Skeletal muscle cell (primary cell): ENCODE measurements at regions not wholly inside any gene's neighbourhood (a gene's known extent, or its start where the extent isn't known, plus 50 kb on each side); places are given as distances from the start of the nearest gene placed in this dataset.

Experiments used
- DNase-seq: peaks from one replicate; pipeline ENCODE4 v3.0.0-alpha.2; 2010; ENCODE audit warnings: low read depth
- H3K4me3 ChIP-seq: 2 replicates; pipeline ENCODE4 v1.5.1; 2011; ENCODE audit warnings: low read depth, mild to moderate bottlenecking, control low read depth, low read length, moderate library complexity

DNA sequence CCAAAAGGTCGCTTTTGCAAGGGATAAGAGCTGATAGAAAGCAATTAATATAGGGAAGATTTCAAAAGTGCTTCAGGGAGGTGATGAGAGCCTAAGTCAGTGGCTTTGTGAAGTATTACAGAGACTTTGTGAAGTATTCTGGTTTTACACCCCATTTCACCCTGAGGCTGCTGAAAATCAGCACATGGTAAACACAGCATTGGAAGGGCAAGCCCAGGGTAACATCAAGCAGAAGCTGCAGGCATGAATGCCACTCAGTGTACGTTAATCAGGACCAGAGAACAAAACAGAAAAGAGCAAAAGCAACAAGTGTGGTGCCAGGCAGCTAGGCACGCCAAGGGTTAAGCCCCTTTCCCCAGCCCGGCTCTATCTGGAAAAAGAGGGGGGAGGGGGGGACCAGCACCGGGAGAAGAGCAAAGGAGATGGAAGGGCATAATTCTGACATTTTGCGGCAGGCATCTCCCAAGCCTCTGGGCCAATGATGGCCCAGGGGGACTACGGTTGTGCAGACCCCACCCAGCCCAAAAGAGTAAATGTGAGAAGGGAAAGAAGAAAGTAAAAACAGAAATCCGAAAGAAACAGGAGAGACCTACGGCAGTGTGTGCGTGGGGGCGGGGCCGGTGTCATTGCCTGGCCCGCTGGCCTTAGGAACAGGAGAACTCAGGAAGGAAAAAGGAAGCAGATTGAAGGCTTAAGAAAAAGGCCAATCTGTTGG, 58.9 kb downstream of the DHRS2 start:
- H3K4me3 ChIP-seq, result peak overlapping the region; percentile 18
- DNase-seq, result no peak

DNA sequence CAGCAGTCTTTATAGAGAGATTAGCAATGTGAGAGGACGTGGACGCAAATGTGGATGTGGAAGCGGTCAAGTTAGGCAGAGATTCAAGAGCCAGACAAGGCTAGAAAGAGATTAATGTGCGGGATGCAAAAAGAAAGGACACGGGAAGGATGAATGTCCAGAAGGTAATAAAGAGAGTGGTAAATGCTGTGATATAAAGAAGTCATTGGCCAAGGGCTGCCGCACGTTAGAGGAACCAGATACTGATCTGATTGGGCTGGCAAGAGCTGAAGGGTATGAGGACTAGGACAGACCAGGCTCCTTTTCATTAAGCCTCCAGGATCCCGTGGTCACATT, 59.5 kb downstream of the DHRS2 start:
- no peak overlapping the region for H3K4me3 ChIP-seq

DNA sequence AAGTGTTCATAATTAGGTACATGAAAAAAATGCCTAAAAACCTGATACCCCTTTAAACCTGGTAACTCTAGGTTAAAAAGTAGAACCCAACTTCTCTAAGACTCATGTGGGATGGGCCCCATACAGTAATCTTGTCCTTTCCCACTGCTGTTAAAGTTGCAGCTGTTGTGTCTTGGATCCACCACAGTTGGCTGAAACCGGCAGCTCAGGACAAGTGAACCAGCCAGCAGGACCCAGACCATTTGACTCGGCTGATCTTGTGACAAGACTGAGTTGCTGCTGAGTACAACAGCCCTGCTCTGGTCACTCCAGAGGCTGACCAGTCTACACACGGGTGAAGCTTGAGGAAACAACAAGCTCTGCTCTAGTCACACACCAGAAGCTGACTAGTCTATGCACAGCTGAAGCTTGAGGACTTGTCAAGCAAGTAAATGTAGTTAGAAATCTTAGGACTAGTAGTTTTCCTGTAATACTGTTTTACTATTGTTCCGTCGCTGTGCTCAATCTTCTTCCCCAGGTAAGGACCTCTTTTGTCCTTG, 60.6 kb downstream of the DHRS2 start:
- H3K4me3 ChIP-seq, result no peak overlapping the region
- no peak for DNase-seq

More for the DNA sequence above, 59.5 kb downstream of the DHRS2 start:
- DNase-seq, result no peak

DNA sequence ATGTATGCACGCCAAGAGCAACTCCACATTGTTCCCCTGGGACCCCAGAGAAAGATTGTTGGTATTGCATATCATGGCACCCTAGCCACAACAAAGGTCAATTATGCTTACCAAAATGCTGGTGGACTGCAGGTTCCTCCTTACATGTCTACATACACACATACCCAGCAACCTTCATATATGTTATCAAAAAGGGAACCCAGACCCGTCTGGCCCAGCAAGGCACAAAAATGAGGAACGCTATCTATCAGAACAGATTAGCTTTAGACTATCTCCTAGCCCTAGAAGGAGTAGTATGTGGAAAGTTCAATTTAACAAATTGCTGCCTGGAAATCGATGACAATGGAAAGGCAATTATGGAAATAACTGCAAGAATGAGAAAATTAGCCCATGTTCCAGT, 61.5 kb downstream of the DHRS2 start:
- DNase-seq, result no peak
- H3K4me3 ChIP-seq, result no peak overlapping the region

DNA sequence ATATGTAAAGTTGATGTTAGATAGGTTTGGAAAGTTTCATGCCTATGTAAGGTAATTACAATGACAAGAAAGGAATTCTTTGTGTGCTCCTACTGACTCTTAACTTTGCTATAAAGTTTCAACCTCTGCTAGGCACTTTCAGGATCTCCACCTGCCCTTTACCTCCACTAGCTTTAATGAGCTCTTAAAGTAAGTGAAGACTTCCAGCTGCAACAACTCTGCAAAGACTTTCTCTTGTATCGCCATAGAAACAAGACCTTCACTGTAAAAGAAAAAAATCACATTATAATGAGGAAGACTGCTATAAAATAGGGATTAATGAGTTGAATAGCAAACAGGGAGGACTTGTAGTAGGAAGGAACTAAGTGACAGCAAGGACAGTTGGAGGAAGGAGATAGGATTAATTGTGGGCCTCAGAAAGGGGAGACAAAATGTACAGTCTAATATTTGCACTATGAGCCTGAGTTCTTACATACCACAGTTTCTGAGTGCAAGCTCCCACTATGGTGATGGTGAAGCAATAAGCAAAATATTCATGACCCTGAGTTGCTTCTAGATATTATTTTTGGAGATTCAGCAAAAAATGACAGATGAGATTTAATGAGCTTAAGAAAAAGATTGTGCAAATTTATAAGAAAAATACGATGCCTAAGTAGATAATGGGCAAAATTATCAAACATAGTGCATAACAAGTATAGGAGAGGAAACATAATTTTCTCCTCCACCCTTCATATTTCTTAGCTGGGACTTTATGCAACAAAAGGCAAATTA, 66.7 kb downstream of the DHRS2 start:
- no peak for DNase-seq
- H3K4me3 ChIP-seq, result no peak overlapping the region

DNA sequence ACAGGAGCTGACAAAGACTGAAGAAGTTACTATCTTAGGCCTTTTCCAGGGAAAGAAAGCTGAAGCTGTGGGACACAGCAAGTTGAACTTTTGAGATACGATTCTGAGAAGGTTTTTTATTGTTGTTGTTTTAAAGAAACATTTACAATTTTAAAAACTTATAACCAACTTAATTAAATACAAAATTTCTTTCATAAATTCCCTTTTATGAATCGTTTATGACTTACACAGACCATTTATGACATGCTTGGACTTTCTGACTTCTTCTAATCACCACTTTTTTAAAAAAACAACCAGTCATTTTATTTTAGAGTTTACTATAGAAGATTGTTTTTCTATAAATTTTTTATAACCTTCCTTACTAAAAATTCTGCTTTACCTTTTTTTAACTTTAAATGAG, 68.7 kb downstream of the DHRS2 start:
- no peak overlapping the region for H3K4me3 ChIP-seq
- no peak for DNase-seq

DNA sequence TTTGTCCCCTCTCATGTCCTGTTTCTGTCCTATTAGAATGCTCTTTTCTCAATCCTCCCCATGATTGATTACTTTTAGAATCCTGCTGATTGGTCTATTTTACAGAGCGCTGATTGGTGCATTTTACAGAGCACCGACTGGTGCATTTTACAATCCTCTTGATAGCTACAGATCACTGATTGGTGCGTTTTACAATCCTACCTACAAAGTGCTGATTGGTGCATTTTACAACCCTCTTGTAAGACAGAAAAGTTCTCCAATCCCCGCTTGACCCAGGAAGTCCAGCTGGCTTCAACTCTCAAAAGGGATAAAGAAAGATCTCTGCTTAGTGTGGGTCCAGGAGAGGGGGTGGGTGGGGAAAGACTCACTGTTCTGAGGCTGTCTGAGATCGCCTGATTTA, 71.3 kb downstream of the DHRS2 start:
- H3K4me3 ChIP-seq, result no peak overlapping the region
- DNase-seq, result no peak

DNA sequence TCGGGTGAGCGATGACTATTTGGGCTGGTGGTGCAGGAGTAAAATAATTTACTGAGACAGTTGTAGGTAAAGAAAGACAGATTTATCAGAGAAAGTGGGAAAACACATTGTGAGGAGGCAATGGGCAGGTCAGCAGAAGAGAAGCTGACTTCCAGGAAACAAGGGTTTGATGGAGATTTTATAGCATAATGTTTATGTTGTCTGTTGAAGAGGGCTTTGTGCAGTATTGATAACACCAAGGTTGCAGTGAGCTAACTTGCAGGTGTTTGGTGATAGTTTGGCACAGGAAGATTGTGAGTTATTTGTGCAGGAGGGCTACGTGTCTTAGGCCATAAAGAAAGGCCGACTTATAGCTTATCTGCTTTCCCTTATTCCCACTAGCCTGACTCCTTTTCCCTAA, 72.2 kb downstream of the DHRS2 start:
- no peak overlapping the region for H3K4me3 ChIP-seq
- no peak for DNase-seq

DNA sequence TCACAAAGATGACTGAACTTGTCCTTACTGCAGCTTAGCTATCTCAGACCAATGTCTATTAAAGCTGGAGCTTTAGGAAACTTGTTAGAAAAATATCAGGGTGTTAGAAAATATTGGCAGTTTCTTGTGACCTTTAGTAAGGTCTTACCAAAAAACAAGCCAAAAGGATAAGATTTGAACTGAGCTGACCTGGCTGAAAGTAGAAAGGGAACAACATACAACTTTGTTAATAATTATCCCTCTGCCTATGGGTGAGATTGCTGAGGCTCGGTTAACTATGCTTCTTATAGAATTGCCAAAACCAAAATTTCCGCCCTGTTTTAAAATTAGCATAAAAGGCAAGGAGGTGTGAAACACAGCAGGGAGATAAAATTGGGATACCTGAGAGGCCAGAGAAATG, 73.8 kb downstream of the DHRS2 start:
- no peak overlapping the region for H3K4me3 ChIP-seq

DNA sequence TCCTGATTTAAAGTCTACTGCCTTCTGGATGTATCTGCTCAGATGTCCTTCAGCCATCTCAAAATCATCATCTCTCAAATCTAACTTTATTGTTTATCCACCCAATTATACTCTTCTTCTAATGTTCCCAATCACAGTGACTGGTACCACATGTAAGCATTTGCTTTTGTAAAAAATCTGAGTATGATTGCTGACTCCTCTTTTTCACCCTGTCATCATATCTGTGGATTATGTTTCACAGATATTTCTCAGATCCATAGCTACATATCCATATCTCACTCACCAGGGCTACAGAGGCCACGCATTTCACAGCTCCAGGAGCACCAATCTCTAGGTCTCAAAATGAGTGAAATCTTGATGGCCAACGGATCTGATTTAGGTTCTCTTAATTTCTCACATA, 76.1 kb downstream of the DHRS2 start:
- H3K4me3 ChIP-seq, result no peak overlapping the region
- DNase-seq, result no peak

More for the DNA sequence above, 73.8 kb downstream of the DHRS2 start:
- no peak for DNase-seq

DNA sequence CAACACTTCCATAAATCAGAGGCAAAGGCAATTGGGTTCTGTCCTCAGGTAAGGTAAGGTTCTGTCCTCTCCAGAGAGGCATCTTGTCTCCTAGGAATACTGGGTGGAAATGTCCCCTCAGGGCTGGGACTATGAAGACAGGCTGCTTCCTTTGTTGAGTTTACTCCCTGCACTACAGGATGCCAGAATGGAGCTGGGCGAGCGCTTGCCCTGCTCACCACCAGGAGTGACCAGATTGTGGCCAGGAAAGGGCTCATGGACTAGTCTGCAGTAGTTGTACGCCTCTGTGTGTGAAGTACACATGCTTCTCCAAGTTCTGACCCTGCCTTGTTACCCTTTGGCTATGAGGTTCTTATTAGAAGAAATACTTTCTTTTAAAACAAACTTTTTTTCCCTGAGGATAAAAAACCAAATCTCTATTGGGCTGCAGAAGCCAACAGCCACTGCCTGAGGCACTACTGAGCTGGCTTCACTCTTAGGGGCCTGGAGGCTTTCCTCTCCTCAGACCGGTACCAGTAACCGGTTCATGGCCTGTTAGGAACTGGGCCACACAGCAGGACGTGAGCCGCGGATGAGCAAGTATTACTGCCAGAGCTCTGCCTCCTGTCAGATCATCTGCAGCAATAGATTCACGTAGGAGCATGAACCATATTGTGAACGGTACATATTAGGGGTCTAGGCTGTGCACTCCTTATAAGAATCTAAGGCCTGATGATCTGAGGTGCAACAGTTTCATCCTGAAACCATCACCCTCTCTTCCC, 83.2 kb downstream of the DHRS2 start:
- H3K4me3 ChIP-seq, result no peak overlapping the region
- no peak for DNase-seq

DNA sequence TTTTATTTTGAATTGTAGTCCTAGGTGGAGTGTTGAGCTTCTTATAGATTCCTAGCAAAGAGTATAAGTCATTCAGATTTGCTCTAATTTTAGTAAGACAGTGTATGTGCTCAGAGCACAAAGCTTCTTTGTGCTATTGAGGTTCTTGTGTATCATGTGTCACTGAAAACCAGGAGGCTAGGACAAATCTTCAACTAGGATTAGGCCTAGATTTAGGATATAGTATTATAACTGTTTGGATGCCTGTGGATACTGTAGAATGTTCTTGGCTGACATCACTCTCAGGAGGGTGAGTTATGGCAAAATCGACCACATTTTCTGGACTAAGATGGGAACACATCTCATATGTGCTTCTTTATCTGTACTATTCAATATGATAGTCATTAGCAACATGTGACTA, 86.5 kb downstream of the DHRS2 start:
- no peak for DNase-seq
- H3K4me3 ChIP-seq, result no peak overlapping the region

DNA sequence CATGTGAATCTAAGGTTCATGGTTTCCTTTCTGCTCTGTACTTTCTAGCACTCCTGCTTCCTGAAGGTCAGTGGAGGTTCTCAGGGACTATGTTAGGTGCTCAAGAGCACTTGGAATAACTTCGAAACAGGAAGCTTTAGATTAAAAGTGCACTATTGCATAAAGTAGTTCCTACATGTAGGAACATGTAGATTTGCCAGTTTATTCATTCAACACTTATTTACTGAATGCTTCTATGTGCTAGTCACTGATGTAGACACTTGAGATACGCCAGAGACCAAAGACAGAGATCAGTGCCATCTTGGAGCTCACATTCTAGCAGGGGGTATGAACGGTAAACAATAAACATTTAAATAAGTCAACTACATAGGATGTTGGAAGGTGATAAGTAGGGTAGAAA, 87.7 kb downstream of the DHRS2 start:
- no peak for DNase-seq
- no peak overlapping the region for H3K4me3 ChIP-seq

DNA sequence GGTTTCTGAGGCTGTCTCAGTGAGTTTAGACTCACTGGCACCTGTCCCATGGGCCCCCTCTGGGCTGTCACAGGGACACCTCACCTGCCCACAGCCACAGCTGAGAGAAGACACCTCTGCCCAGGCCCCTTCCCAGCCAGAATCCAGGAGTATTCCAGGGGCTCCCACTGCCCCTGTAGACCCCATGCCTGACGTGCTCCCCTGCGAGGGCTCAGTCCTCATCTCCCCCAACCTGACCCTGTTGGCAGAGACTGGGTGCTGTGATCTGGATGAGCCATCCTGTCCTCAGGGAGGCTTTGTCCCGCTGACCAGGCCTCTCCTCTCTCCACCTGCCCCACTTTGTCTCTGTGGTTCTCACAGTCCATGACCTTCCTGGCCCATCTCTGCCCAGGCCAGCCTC, 89.4 kb downstream of the DHRS2 start:
- H3K4me3 ChIP-seq, result no peak overlapping the region
- DNase-seq, result no peak

DNA sequence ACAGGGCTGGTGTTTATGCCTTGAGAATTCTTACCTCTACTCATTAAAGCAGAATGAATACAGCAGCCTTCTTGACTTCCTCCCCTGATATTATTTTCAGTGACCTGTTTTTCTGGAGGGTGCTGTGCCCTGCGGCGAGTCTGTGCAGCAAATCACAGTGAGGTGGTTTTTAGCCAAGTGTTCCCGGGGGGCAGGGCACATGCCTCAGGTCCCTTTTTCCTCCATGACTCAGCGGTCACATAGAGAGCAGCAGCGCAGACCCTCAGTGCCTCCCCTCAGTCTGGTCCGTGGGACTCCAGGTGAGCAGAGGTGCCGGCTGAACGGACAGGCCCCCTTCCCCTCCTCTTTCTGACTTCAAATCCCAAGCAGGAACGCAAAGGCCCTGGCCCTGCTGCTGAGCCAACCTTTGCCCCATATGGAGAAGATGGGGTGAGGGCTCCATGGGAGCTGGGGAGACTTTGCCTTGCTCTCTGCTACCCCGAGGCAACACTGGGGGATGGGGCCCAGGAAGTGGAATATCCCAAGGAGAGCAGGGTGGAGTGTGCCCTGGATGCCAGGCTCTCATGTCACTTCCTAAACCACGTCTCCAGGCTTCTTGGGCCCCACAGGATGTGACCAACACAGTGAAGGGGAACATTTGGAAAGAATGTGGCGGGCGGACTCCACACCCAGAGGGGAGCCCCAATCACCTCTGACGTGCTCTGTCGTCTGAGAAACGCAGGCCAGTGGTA, 90.0 kb downstream of the DHRS2 start:
- no peak overlapping the region for H3K4me3 ChIP-seq
- no peak for DNase-seq

DNA sequence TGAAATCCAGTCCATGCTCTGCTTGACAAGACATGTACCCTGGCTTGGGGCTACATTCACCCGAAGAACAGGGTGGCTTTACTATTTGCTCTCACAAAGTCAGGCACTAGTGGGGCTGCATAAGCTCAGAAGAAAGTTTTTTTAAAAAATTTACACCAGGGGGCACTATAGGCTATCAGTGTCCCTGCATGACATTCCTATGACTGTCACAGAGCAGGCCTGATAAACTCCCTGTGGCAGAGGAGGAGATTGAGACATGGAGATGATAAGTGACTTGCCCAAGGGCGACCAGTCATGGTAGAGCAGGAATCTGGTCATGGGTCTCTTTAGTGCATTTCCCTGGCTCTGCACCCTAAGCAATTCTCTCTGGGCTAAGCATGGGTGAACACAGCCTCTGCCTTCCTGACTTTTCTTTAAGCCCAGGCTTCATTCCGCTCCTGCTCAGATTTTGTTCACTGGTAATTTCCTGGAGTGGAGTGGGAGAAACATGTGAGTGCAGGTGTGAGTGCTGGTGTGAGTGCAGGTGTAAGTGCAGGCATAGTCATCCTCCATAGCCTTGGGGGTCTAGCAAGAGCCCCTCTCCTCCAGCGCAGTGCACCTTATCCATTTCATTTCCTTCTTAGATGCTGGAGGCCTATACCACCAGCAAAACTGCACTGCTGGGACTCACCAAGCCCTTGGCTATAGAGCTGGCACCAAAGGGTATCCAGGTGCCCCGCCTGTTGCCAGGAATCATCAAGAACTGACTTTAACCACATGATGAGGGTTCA, 91.6 kb downstream of the DHRS2 start:
- no peak overlapping the region for H3K4me3 ChIP-seq
- peak; percentile 1 for DNase-seq

DNA sequence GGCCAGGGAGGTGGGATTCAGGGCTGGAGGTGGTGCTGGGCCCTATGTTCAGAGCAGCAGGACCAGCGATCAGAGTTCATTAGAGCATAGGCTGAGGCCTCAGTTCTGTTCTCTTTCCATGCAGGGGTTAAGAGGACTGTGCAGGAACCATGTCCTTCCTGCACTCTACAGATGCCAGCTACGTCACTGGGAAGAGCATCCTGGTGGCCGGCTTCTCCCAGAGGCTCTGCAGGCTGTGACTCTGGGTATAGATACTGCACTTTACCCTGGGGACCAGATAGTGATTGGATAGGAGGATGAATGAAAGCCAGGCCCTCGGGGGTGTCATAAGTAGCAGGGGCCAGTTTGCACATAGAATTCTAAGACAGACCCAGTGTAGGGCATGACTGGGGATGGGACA, 92.6 kb downstream of the DHRS2 start:
- DNase-seq, result no peak
- no peak overlapping the region for H3K4me3 ChIP-seq

DNA sequence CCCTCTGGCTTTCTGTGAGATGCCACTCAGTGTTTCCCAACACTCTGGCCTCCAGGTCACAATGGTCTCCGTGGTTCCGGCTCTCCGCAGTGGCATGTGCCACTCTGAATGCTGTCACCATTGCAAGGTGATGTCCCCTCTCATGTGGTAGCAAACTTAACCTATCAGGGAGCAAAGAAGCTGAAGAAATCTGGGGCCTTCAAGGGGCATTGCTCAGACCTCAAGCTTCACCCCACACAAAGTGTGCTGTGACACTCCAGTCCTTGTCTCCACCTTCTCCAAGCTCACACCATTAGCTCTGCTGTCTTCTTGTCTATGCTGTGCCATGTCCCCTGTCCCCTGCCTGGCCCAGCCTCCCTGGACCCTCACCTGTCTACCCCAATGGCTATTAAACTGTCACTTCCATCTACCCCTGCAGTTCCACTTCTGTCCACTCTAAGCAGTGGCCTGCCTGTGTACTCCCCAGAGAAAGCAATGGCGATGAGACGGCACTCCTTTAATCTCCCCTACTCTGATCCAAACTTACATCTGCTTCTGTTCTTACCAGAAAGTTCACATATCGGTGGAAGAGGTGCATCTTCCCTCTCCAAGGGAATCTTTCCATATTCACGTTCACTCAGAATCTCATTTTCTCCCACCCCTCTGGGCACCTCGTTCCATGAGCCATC, 93.7 kb downstream of the DHRS2 start:
- no peak for DNase-seq
- H3K4me3 ChIP-seq, result no peak overlapping the region
